CD4-positive, alpha-beta T cell (primary cell): ENCODE measurements at regions not wholly inside any gene's neighbourhood (a gene's known extent, or its start where the extent isn't known, plus 50 kb on each side); places are given as distances from the start of the nearest gene placed in this dataset.

Experiments
- ATAC-seq: fragments of 200-7000 bp; cut with Tn5 transposase; one replicate; pipeline ENCODE4 v1.10.0; 2022; ENCODE audit warnings: mild to moderate bottlenecking; ENCODE audit not compliant: poor library complexity
- CTCF ChIA-PET: fragments of 350-600 bp; sonication (Branson Sonifier 250); formaldehyde crosslinking; loops from one replicate; lab custom pipeline; 2021; ENCODE audit warnings: antibody characterized with exemption, inconsistent platforms; lab: Charles Lee
- POLR2A ChIA-PET: fragments of 350-600 bp; sonication (Branson Sonifier 250); formaldehyde crosslinking; loops from one replicate; lab custom pipeline; 2021; ENCODE audit warnings: antibody characterized with exemption, inconsistent platforms; lab: Charles Lee
- DNase-seq, 14 experiments: peaks; one replicate each; pipeline ENCODE4 v3.0.0-alpha.2; 2013 to 2020; ENCODE audit warnings: mixed read lengths in 2 of 14
- H3K27ac ChIP-seq, 2 donors: one replicate each; pipeline versions ENCODE4 v1.5.1 to v1.7.0; 2013; ENCODE audit warnings: low read length in 2 of 2, low read depth in 1 of 2, mild to moderate bottlenecking in 1 of 2
- H3K27me3 ChIP-seq, 2 experiments: 1 replicate in 1 of 2; 2 replicates in 1 of 2; pipeline versions ENCODE4 v1.6.1 to v1.7.0; 2013; ENCODE audit warnings: low read length in 2 of 2, control low read depth in 1 of 2, mild to moderate bottlenecking in 1 of 2, moderate library complexity in 1 of 2; ENCODE audit not compliant: insufficient read depth in 2 of 2, control insufficient read depth in 1 of 2
- H3K36me3 ChIP-seq: one replicate; pipeline ENCODE4 v1.6.1; 2013; ENCODE audit warnings: low read length, control low read depth; ENCODE audit not compliant: insufficient read depth
- H3K4me1 ChIP-seq: one replicate; pipeline ENCODE4 v1.6.1; 2013; ENCODE audit warnings: low read length, control low read depth; ENCODE audit not compliant: insufficient read depth
- H3K4me3 ChIP-seq: one replicate; pipeline ENCODE4 v1.5.1; 2013; ENCODE audit warnings: mild to moderate bottlenecking, low read length, moderate library complexity
- H3K9me3 ChIP-seq, 2 experiments: 1 replicate in 1 of 2; 2 replicates in 1 of 2; pipeline versions ENCODE4 v1.6.1 to v1.7.0; 2013; ENCODE audit warnings: low read length in 2 of 2, mild to moderate bottlenecking in 2 of 2, control low read depth in 1 of 2, moderate library complexity in 1 of 2; ENCODE audit not compliant: control insufficient read depth in 1 of 2, insufficient read depth in 1 of 2
- H3K27ac Mint-ChIP-seq: one replicate; pipeline ENCODE4 v1.8.0; 2020; ENCODE audit warnings: mixed read lengths
- H3K27me3 Mint-ChIP-seq: one replicate; pipeline ENCODE4 v1.8.0; 2021; ENCODE audit warnings: mixed read lengths
- H3K36me3 Mint-ChIP-seq: one replicate; pipeline ENCODE4 v1.8.0; 2021; ENCODE audit warnings: low read depth, mixed read lengths
- H3K4me1 Mint-ChIP-seq: one replicate; pipeline ENCODE4 v1.8.0; 2021; ENCODE audit warnings: low read depth, mixed read lengths
- H3K4me3 Mint-ChIP-seq: one replicate; pipeline ENCODE4 v1.8.0; 2020; ENCODE audit warnings: mild to moderate bottlenecking, mixed read lengths
- H3K9me3 Mint-ChIP-seq: one replicate; pipeline ENCODE4 v1.8.0; 2020; ENCODE audit warnings: mixed read lengths
- intact Hi-C, 2 experiments: fragments of 100-400 bp; cut with DNase I in 1 of 2; cut with micrococcal nuclease in 1 of 2; formaldehyde crosslinking; loops; one replicate each; pipeline versions ENCODE4 v1.15.1 to v1.9.0; 2023 to 2025; cut with DNase I, micrococcal nuclease
- TF ChIP-seq, protein P1 (sequence below): fragments of 200-600 bp; IDR thresholded peaks from one replicate; pipeline ENCODE4 v1.8.0; 2022; ENCODE audit warnings: antibody characterized with exemption, mild to moderate bottlenecking

DNA sequence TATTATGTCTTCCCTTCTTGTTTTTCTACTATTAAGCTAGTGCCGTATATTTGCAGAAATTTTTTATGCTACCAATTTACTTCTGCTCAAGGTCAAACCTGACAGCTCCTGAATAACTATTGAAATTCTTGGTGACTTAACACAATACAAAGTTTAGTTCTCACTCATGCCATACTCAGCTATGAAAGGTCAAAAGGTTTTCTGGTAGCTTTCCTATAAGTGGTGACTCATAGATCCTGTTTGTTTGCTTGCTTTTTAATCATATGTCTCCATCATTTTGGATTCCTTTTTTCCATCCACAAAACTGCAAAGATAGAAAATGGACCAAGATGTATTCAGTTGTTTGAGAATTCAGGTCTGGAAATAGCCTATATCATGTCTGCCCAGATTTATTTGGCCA, 855.8 kb upstream of the LRRC4C start:
- no peaks in the 10 kb centered on the region for H3K27me3 ChIP-seq
- CTCF ChIA-PET: no interaction called here
- H3K4me3 Mint-ChIP-seq: no peak overlapping the region
- H3K36me3 ChIP-seq: no peaks in the 10 kb centered on the region
- H3K4me1 ChIP-seq: no peaks in the 10 kb centered on the region
- TF ChIP-seq, protein P1, sequence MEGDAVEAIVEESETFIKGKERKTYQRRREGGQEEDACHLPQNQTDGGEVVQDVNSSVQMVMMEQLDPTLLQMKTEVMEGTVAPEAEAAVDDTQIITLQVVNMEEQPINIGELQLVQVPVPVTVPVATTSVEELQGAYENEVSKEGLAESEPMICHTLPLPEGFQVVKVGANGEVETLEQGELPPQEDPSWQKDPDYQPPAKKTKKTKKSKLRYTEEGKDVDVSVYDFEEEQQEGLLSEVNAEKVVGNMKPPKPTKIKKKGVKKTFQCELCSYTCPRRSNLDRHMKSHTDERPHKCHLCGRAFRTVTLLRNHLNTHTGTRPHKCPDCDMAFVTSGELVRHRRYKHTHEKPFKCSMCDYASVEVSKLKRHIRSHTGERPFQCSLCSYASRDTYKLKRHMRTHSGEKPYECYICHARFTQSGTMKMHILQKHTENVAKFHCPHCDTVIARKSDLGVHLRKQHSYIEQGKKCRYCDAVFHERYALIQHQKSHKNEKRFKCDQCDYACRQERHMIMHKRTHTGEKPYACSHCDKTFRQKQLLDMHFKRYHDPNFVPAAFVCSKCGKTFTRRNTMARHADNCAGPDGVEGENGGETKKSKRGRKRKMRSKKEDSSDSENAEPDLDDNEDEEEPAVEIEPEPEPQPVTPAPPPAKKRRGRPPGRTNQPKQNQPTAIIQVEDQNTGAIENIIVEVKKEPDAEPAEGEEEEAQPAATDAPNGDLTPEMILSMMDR: no peak
- H3K27me3 Mint-ChIP-seq: no peaks in the 10 kb centered on the region
- POLR2A ChIA-PET: no interaction called here
- ATAC-seq: no peak
- H3K36me3 Mint-ChIP-seq: no peaks in the 10 kb centered on the region
- H3K4me3 ChIP-seq: no peak overlapping the region
- DNase-seq: no peak
- no peak overlapping the region for H3K27ac Mint-ChIP-seq
- H3K27ac ChIP-seq: no peak overlapping the region
- H3K9me3 Mint-ChIP-seq: peaks cover 7% of the 10 kb centered on the region
- H3K9me3 ChIP-seq: peaks cover 4 to 6% of the 10 kb centered on the region in 2 experiments
- H3K4me1 Mint-ChIP-seq: no peaks in the 10 kb centered on the region
- intact Hi-C loops: no loop called here

DNA sequence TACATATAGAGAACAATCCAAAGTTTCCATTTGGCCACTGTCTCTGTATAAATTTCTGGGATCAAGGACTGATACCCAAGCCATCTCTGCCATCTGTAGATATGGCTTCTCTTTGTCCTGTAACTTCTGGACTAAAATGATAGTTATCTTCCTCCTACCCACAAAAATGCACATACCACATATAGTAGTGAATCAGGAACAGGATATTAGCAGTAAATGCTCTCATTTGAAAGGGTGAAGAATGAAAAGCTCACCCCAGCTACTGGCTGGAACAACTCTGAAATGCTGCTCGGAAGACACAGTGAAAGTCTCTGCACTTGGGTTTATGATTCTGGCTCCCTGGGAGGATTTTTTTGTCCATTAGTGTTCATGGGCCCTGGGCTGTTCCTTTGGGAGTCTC, 856.4 kb upstream of the LRRC4C start:
- DNase-seq (no peak), ATAC-seq (no peak)
- intact Hi-C loops: no loop called here
- H3K4me3 Mint-ChIP-seq: no peak overlapping the region
- ChIA-PET POLR2A (no interaction called here), CTCF (no interaction called here)
- peaks cover 9% of the 10 kb centered on the region for H3K9me3 Mint-ChIP-seq
- Histone ChIP-seq H3K4me3 (no peak overlapping the region), H3K27me3 (no peaks in the 10 kb centered on the region), H3K27ac (no peak overlapping the region), H3K36me3 (no peaks in the 10 kb centered on the region), H3K4me1 (no peaks in the 10 kb centered on the region), H3K9me3 (peaks cover 6% of the 10 kb centered on the region in 2 experiments)
- no peaks in the 10 kb centered on the region for H3K36me3 Mint-ChIP-seq
- TF ChIP-seq, protein P1: no peak
- H3K27ac Mint-ChIP-seq: no peak overlapping the region
- H3K27me3 Mint-ChIP-seq: no peaks in the 10 kb centered on the region
- no peaks in the 10 kb centered on the region for H3K4me1 Mint-ChIP-seq

- Histone ChIP-seq H3K4me1 (no peaks in the 10 kb centered on the region), H3K27ac (no peak overlapping the region), H3K27me3 (no peaks in the 10 kb centered on the region), H3K9me3 (peaks cover 0 to 7% of the 10 kb centered on the region in 2 experiments), H3K36me3 (no peaks in the 10 kb centered on the region), H3K4me3 (no peak overlapping the region)
- Mint-ChIP-seq H3K27ac (no peak overlapping the region), H3K9me3 (peaks cover 4% of the 10 kb centered on the region), H3K4me1 (no peaks in the 10 kb centered on the region), H3K27me3 (no peaks in the 10 kb centered on the region), H3K36me3 (no peaks in the 10 kb centered on the region), H3K4me3 (no peak overlapping the region)
- DNase-seq (no peak), ATAC-seq (no peak)
- ChIA-PET POLR2A (no interaction called here), CTCF (no interaction called here)
- intact Hi-C loops: no loop called here
- TF ChIP-seq, protein P1: no peak
Observed at GRCh38 chr11:42319921-42320320, 860.5 kb upstream of the LRRC4C start.
